GM20431 (cell line): ENCODE measurements at regions not wholly inside any gene's neighbourhood (a gene's known extent, or its start where the extent isn't known, plus 50 kb on each side); places are given as distances from the start of the nearest gene placed in this dataset.

ENCODE experiments used
- in situ Hi-C: fragments of 300-500 bp; cut with MseI, MboI; formaldehyde crosslinking; loops from one replicate; pipeline ENCODE4 v1.15.0; 2020; ENCODE audit warnings: low sequenced_read_pairs; ENCODE audit not compliant: unreplicated experiment

GRCh38 chr4:17142232-17142711, 243.8 kb upstream of the LDB2 start:
- in situ Hi-C loops, result no loop called here

- in situ Hi-C loops, result no loop called here
These were observed 240.4 kb upstream of the LDB2 start for GRCh38 chr4:17138847-17139246.

GRCh38 chr4:17134565-17134964, 236.1 kb upstream of the LDB2 start:
- in situ Hi-C loops, result no loop called here

GRCh38 chr4:17134100-17134499, 235.7 kb upstream of the LDB2 start:
- in situ Hi-C loops, result no loop called here

GRCh38 chr4:17132226-17132625, 233.8 kb upstream of the LDB2 start:
- in situ Hi-C loops, result no loop called here

GRCh38 chr4:17128268-17128667, 229.8 kb upstream of the LDB2 start:
- in situ Hi-C loops, result no loop called here

- in situ Hi-C loops, result no loop called here
These were observed 228.0 kb upstream of the LDB2 start for GRCh38 chr4:17126321-17126966.

GRCh38 chr4:17124767-17125166, 226.3 kb upstream of the LDB2 start:
- in situ Hi-C loops, result no loop called here

- in situ Hi-C loops, result no loop called here
These were observed 222.3 kb upstream of the LDB2 start for GRCh38 chr4:17120761-17121160.

GRCh38 chr4:17117746-17118145, 219.3 kb upstream of the LDB2 start:
- in situ Hi-C loops, result no loop called here

- in situ Hi-C loops, result no loop called here
These were observed 217.1 kb upstream of the LDB2 start for GRCh38 chr4:17115583-17115982.

- in situ Hi-C loops, result no loop called here
These were observed 213.8 kb upstream of the LDB2 start for GRCh38 chr4:17112292-17112659.

- in situ Hi-C loops, result no loop called here
These were observed 210.7 kb upstream of the LDB2 start for GRCh38 chr4:17109126-17109525.

- in situ Hi-C loops, result no loop called here
These were observed 204.8 kb upstream of the LDB2 start for GRCh38 chr4:17103231-17103630.

- in situ Hi-C loops, result no loop called here
These were observed 200.6 kb upstream of the LDB2 start for GRCh38 chr4:17098996-17099395.

GRCh38 chr4:17098401-17098800, 200.0 kb upstream of the LDB2 start:
- in situ Hi-C loops, result no loop called here

GRCh38 chr4:17097362-17097761, 198.9 kb upstream of the LDB2 start:
- in situ Hi-C loops, result no loop called here

GRCh38 chr4:17096692-17097091, 198.2 kb upstream of the LDB2 start:
- in situ Hi-C loops, result no loop called here

GRCh38 chr4:17095771-17096170, 197.3 kb upstream of the LDB2 start:
- in situ Hi-C loops, result no loop called here

GRCh38 chr4:17094876-17095210, 196.4 kb upstream of the LDB2 start:
- in situ Hi-C loops, result no loop called here

GRCh38 chr4:17094159-17094875, 195.9 kb upstream of the LDB2 start:
- in situ Hi-C loops, result no loop called here

GRCh38 chr4:17093481-17093880, 195.0 kb upstream of the LDB2 start:
- in situ Hi-C loops, result no loop called here
